ENCODE measurements at regions not wholly inside any gene's neighbourhood (a gene's known extent, or its start where the extent isn't known, plus 50 kb on each side); places are given as distances from the start of the nearest gene placed in this dataset.

DNA sequence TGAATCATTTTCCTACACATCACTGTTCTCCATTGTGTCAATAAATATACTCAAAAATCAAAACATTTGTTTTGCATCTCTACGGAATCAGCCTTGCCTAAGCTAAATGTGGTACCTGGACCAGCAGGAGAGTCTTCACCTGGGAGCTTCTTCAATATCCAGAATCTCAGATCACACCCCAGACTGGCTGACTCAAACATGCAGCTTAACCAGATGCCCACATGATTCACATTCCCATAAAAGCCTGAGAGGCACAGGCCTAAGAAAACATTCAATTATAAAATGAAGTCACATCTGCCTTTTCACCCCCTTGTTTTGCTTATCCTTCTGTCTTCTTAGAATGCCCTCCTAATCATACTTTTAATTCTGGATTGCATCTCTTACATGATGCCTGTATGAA, 1045.5 kb upstream of the NXPH2 start:
- Histone ChIP-seq H3K27ac (replicated peaks) (no peak overlapping the region), H3K4me3 (no peak overlapping the region), H3K4me1 (no peaks in the 10 kb centered on the region), H3K27me3 (ENCODE audit: low read depth) (no peaks in the 10 kb centered on the region), H3K36me3 (no peaks in the 10 kb centered on the region), H3K9me3 (replicated peaks) (peaks cover 22% of the 10 kb centered on the region)
- intact Hi-C loops (cut with micrococcal nuclease) = no loop called here
- TF ChIP-seq, protein P1, sequence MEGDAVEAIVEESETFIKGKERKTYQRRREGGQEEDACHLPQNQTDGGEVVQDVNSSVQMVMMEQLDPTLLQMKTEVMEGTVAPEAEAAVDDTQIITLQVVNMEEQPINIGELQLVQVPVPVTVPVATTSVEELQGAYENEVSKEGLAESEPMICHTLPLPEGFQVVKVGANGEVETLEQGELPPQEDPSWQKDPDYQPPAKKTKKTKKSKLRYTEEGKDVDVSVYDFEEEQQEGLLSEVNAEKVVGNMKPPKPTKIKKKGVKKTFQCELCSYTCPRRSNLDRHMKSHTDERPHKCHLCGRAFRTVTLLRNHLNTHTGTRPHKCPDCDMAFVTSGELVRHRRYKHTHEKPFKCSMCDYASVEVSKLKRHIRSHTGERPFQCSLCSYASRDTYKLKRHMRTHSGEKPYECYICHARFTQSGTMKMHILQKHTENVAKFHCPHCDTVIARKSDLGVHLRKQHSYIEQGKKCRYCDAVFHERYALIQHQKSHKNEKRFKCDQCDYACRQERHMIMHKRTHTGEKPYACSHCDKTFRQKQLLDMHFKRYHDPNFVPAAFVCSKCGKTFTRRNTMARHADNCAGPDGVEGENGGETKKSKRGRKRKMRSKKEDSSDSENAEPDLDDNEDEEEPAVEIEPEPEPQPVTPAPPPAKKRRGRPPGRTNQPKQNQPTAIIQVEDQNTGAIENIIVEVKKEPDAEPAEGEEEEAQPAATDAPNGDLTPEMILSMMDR (IDR thresholded peaks at IDR 0.05; ENCODE audit: borderline replicate concordance) = no peak
- no peak for DNase-seq

DNA sequence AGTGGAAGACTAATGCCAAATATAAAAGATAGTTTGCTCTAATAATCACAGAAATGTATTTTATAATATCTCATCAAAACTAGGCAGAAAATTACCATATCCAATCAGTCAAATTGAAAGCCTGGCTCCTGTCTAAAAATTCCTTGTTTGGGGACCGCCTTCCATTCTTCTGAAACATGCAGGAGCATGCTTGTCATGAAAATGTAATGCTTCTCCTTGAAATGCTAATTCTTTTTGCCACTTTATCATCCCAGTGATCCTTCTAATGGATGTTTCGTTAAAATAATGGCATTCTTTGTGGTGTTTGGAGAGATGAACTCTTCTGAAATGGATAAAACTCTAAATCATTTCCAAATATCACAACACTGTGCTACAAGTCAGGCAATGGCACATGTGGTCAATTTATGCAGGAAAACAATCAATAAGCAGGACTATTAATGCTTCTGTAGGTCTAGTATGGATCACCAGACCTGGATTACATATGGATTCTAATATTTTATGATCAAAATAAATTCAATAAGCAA, 1039.1 kb upstream of the NXPH2 start:
- no peaks in the 10 kb centered on the region for H3K27me3 ChIP-seq (ENCODE audit: low read depth)
- intact Hi-C loops (cut with micrococcal nuclease) = no loop called here
- no peaks in the 10 kb centered on the region for H3K4me1 ChIP-seq
- no peak overlapping the region for H3K4me3 ChIP-seq
- H3K36me3 ChIP-seq = no peaks in the 10 kb centered on the region
- no peak overlapping the region for H3K27ac ChIP-seq (replicated peaks)
- TF ChIP-seq, protein P1 (IDR thresholded peaks at IDR 0.05; ENCODE audit: borderline replicate concordance) = no peak
- peaks cover 25% of the 10 kb centered on the region for H3K9me3 ChIP-seq (replicated peaks)
- DNase-seq = no peak

GRCh38 chr2:139814458-139814857, 1034.3 kb upstream of the NXPH2 start:
- H3K27me3 ChIP-seq (ENCODE audit: low read depth) = no peaks in the 10 kb centered on the region
- TF ChIP-seq, protein P1 (IDR thresholded peaks at IDR 0.05; ENCODE audit: borderline replicate concordance) = no peak
- no peak overlapping the region for H3K4me3 ChIP-seq
- intact Hi-C loops (cut with micrococcal nuclease) = no loop called here
- no peak for DNase-seq
- H3K36me3 ChIP-seq = no peaks in the 10 kb centered on the region
- H3K9me3 ChIP-seq (replicated peaks) = no peaks in the 10 kb centered on the region
- H3K4me1 ChIP-seq = no peaks in the 10 kb centered on the region
- H3K27ac ChIP-seq (replicated peaks) = no peak overlapping the region

GRCh38 chr2:139813340-139813739, 1033.2 kb upstream of the NXPH2 start:
- TF ChIP-seq, protein P1 (IDR thresholded peaks at IDR 0.05; ENCODE audit: borderline replicate concordance) = no peak
- H3K4me3 ChIP-seq = no peak overlapping the region
- intact Hi-C loops (cut with micrococcal nuclease) = no loop called here
- no peak overlapping the region for H3K27ac ChIP-seq (replicated peaks)
- H3K4me1 ChIP-seq = no peaks in the 10 kb centered on the region
- no peaks in the 10 kb centered on the region for H3K9me3 ChIP-seq (replicated peaks)
- H3K36me3 ChIP-seq = no peaks in the 10 kb centered on the region
- DNase-seq = no peak
- no peaks in the 10 kb centered on the region for H3K27me3 ChIP-seq (ENCODE audit: low read depth)

DNA sequence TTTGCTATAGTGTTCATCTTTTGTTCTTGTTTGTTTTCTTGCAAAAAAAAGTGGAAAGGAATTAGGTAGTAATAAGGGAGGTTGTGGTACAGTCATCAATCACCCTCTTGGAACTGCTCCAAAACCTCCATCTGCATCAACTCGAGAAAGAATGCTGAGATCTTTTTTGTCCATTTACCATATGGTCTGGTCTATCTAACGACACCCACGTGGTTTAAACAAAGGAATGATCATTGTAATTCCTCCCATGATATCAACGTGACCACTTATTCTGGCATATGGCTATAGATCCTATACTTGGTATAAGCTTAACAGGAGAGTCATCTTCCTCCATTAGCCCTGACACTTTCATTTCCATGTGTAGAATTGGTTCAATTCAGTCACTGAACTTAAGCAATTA, 1025.3 kb upstream of the NXPH2 start:
- intact Hi-C loops (cut with micrococcal nuclease) = no loop called here
- Histone ChIP-seq H3K4me3 (no peak overlapping the region), H3K4me1 (no peaks in the 10 kb centered on the region), H3K36me3 (no peaks in the 10 kb centered on the region), H3K9me3 (replicated peaks) (no peaks in the 10 kb centered on the region), H3K27ac (replicated peaks) (no peak overlapping the region), H3K27me3 (ENCODE audit: low read depth) (no peaks in the 10 kb centered on the region)
- TF ChIP-seq, protein P1 (IDR thresholded peaks at IDR 0.05; ENCODE audit: borderline replicate concordance) = no peak
- no peak for DNase-seq

DNA sequence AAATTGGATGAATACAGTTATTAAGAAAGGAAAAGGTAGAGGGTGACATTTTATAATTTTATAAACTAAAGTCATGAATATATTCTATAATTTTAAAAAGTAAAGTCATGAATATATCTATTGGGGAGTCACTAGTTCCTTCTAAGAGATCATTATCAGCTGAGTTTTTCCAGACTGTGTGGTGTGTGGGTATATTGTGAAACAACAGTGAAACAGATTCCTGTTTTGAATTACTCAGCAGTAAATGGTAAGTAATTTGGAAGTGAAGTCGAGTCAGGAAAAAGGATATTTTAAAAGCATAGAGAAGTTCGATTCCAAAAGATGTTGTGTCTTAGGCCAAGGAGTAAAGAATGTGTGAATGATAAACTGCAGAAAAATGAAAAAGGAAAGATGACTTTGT, 1018.2 kb upstream of the NXPH2 start:
- intact Hi-C loops (cut with micrococcal nuclease) = no loop called here
- Histone ChIP-seq H3K27ac (replicated peaks) (no peak overlapping the region), H3K27me3 (ENCODE audit: low read depth) (no peaks in the 10 kb centered on the region), H3K4me3 (no peak overlapping the region), H3K36me3 (no peaks in the 10 kb centered on the region), H3K4me1 (no peaks in the 10 kb centered on the region), H3K9me3 (replicated peaks) (no peaks in the 10 kb centered on the region)
- DNase-seq = no peak
- TF ChIP-seq, protein P1 (IDR thresholded peaks at IDR 0.05; ENCODE audit: borderline replicate concordance) = no peak
